H9 (cell line): ENCODE measurements at regions not wholly inside any gene's neighbourhood (a gene's known extent, or its start where the extent isn't known, plus 50 kb on each side); places are given as distances from the start of the nearest gene placed in this dataset.

Experiments used
- DNase-seq: peaks from one replicate; pipeline ENCODE4 v3.0.0-alpha.2; 2017
- H2AFZ ChIP-seq: one replicate; pipeline ENCODE4 v1.6.1; 2013; ENCODE audit warnings: mild to moderate bottlenecking, low read length, control low read depth, moderate library complexity
- H2AK5ac ChIP-seq: 2 replicates; pipeline ENCODE4 v1.6.1; 2013; ENCODE audit warnings: low read length, control low read depth, mixed read lengths; ENCODE audit not compliant: insufficient read length
- H2BK120ac ChIP-seq: one replicate; pipeline ENCODE4 v1.6.1; 2013; ENCODE audit warnings: low read depth, mild to moderate bottlenecking, low read length, control low read depth, inconsistent platforms; ENCODE audit not compliant: poor library complexity, severe bottlenecking
- H2BK12ac ChIP-seq: 2 replicates; pipeline ENCODE4 v1.6.1; 2013; ENCODE audit warnings: low read length, control low read depth, mixed read lengths, low read depth; ENCODE audit not compliant: insufficient read length
- H2BK15ac ChIP-seq: 2 replicates; pipeline ENCODE4 v1.6.1; 2013; ENCODE audit warnings: low read depth, low read length, control low read depth
- H2BK20ac ChIP-seq: one replicate; pipeline ENCODE4 v1.6.1; 2013; ENCODE audit warnings: low read depth, mild to moderate bottlenecking, low read length, control low read depth, inconsistent platforms; ENCODE audit not compliant: poor library complexity, severe bottlenecking
- H2BK5ac ChIP-seq: 2 replicates; pipeline ENCODE4 v1.6.1; 2013; ENCODE audit warnings: low read length, control low read depth, mixed read lengths; ENCODE audit not compliant: insufficient read length
- H3K14ac ChIP-seq: 2 replicates; pipeline ENCODE4 v1.6.1; 2013; ENCODE audit warnings: low read length, control low read depth; ENCODE audit not compliant: insufficient read depth
- H3K18ac ChIP-seq: 2 replicates; pipeline ENCODE4 v1.6.1; 2013; ENCODE audit warnings: low read depth, mild to moderate bottlenecking, mixed read lengths, low read length, control low read depth; ENCODE audit not compliant: insufficient read length
- H3K23ac ChIP-seq: 2 replicates; pipeline ENCODE4 v1.6.1; 2013; ENCODE audit warnings: low read length, control low read depth, mixed read lengths, low read depth; ENCODE audit not compliant: insufficient read length
- H3K23me2 ChIP-seq: 2 replicates; pipeline ENCODE4 v1.6.1; 2013; ENCODE audit warnings: low read depth, mild to moderate bottlenecking, mixed read lengths, low read length, control low read depth; ENCODE audit not compliant: insufficient read length, poor library complexity, severe bottlenecking
- H3K27ac ChIP-seq: 2 replicates; pipeline ENCODE4 v1.5.1; 2013; ENCODE audit warnings: low read length, control low read depth, mixed read lengths, low read depth; ENCODE audit not compliant: insufficient read length
- H3K27me3 ChIP-seq: 2 replicates; pipeline ENCODE4 v1.6.1; 2013; ENCODE audit warnings: low read length, control low read depth, inconsistent platforms; ENCODE audit not compliant: insufficient read depth
- H3K4ac ChIP-seq: 2 replicates; pipeline ENCODE4 v1.6.1; 2013; ENCODE audit warnings: low read depth, mild to moderate bottlenecking, control low read depth, inconsistent platforms, low read length, moderate library complexity
- H3K4me1 ChIP-seq: 2 replicates; pipeline ENCODE4 v1.6.1; 2013; ENCODE audit warnings: low read length, control low read depth, inconsistent platforms; ENCODE audit not compliant: insufficient read depth
- H3K4me2 ChIP-seq: 2 replicates; pipeline ENCODE4 v1.6.1; 2013; ENCODE audit warnings: low read length, control low read depth, mixed read lengths; ENCODE audit not compliant: insufficient read length, insufficient read depth
- H3K56ac ChIP-seq: 2 replicates; pipeline ENCODE4 v1.6.1; 2013; ENCODE audit warnings: low read depth, mild to moderate bottlenecking, mixed read lengths, low read length, control low read depth; ENCODE audit not compliant: insufficient read length
- H3K79me1 ChIP-seq: 2 replicates; pipeline ENCODE4 v1.6.1; 2013; ENCODE audit warnings: low read depth, mild to moderate bottlenecking, moderate library complexity, low read length, control low read depth, inconsistent platforms; ENCODE audit not compliant: insufficient read depth, poor library complexity, severe bottlenecking
- H3K79me2 ChIP-seq: 2 replicates; pipeline ENCODE4 v1.6.1; 2013; ENCODE audit warnings: low read length, control low read depth, inconsistent platforms; ENCODE audit not compliant: insufficient read depth
- H3K9ac ChIP-seq: 2 replicates; pipeline ENCODE4 v1.6.1; 2013; ENCODE audit warnings: low read length, control low read depth, mixed read lengths; ENCODE audit not compliant: insufficient read length; ENCODE audit errors: extremely low read depth
- H3K9me3 ChIP-seq: one replicate; pipeline ENCODE4 v1.6.1; 2013; ENCODE audit warnings: low read depth, low read length, inconsistent platforms; ENCODE audit not compliant: control insufficient read depth
- H3T11ph ChIP-seq: one replicate; pipeline ENCODE4 v1.6.1; 2013; ENCODE audit warnings: mild to moderate bottlenecking, low read length, control low read depth, inconsistent platforms
- H4K20me1 ChIP-seq: one replicate; pipeline ENCODE4 v1.6.1; 2013; ENCODE audit not compliant: control insufficient read depth, insufficient read length, insufficient read depth
- H4K5ac ChIP-seq: 2 replicates; pipeline ENCODE4 v1.6.1; 2013; ENCODE audit warnings: low read depth, mild to moderate bottlenecking, mixed read lengths, low read length, control low read depth; ENCODE audit not compliant: insufficient read length
- H4K8ac ChIP-seq: replicated peaks from 2 replicates; pipeline ENCODE4 v1.6.1; 2013; ENCODE audit warnings: low read length, control low read depth, mixed read lengths, low read depth; ENCODE audit not compliant: insufficient read length
- H4K91ac ChIP-seq: 2 replicates; pipeline ENCODE4 v1.6.1; 2013; ENCODE audit warnings: low read depth, mild to moderate bottlenecking, moderate library complexity, mixed read lengths, low read length, control low read depth; ENCODE audit not compliant: insufficient read length
- H3K27ac Mint-ChIP-seq, 3 experiments: 2 replicates in 2 of 3; 3 replicates in 1 of 3; pipeline ENCODE4 v1.8.0; 2020 to 2021; ENCODE audit warnings: mixed read lengths in 3 of 3, mild to moderate bottlenecking in 1 of 3, moderate library complexity in 1 of 3
- H3K27me3 Mint-ChIP-seq: 2 replicates; pipeline ENCODE4 v1.8.0; 2021; ENCODE audit warnings: low read depth, mild to moderate bottlenecking, moderate library complexity, mixed read lengths
- H3K36me3 Mint-ChIP-seq, 3 experiments: 2 replicates in 2 of 3; 3 replicates in 1 of 3; pipeline ENCODE4 v1.8.0; 2020 to 2021; ENCODE audit warnings: low read depth in 3 of 3, mixed read lengths in 3 of 3; ENCODE audit not compliant: insufficient read depth in 1 of 3
- H3K4me1 Mint-ChIP-seq, 2 experiments: 2 replicates each; pipeline ENCODE4 v1.8.0; 2020; ENCODE audit warnings: mixed read lengths in 2 of 2
- H3K4me3 Mint-ChIP-seq, 2 experiments: 2 replicates in 1 of 2; 3 replicates in 1 of 2; pipeline ENCODE4 v1.8.0; 2020 to 2021; ENCODE audit warnings: mild to moderate bottlenecking in 2 of 2, mixed read lengths in 2 of 2, moderate library complexity in 1 of 2
- H3K9me3 Mint-ChIP-seq, 2 experiments: 2 replicates in 1 of 2; 3 replicates in 1 of 2; pipeline ENCODE4 v1.8.0; 2020; ENCODE audit warnings: mild to moderate bottlenecking in 2 of 2, mixed read lengths in 2 of 2, moderate library complexity in 1 of 2
- CTCF ChIP-seq: fragments of 200-600 bp; sonication (generic); conservative IDR thresholded peaks from 3 replicates; pipeline ENCODE4 v1.8.0; 2021; ENCODE audit warnings: antibody characterized with exemption, mild to moderate bottlenecking

GRCh38 chr12:91493308-91493707 lies 310.7 kb upstream of the DCN start:
- Mint-ChIP-seq H3K9me3 (peaks cover 5 to 6% of the 10 kb centered on the region in 2 experiments; a peak in 3 of 5 replicates), H3K4me1 (no peaks in the 10 kb centered on the region; a peak in 1 of 4 replicates), H3K27me3 (no peaks in the 10 kb centered on the region), H3K36me3 (peaks cover 0 to 7% (median 2%) of the 10 kb centered on the region in 3 experiments; a peak in 2 of 7 replicates), H3K27ac (no peak overlapping the region), H3K4me3 (no peak overlapping the region)
- DNase-seq, result no peak
- no peak overlapping the region for H2AK5ac ChIP-seq
- H3K18ac ChIP-seq, result no peak overlapping the region
- H4K5ac ChIP-seq, result no peak overlapping the region
- H3K79me1 ChIP-seq, result no peaks in the 10 kb centered on the region
- no peak overlapping the region for H3K4me2 ChIP-seq
- H4K91ac ChIP-seq, result no peak overlapping the region
- H4K20me1 ChIP-seq, result no peaks in the 10 kb centered on the region
- H3K79me2 ChIP-seq, result no peaks in the 10 kb centered on the region
- H4K8ac ChIP-seq, result no peak overlapping the region
- no peaks in the 10 kb centered on the region for H3K23me2 ChIP-seq
- H2BK20ac ChIP-seq, result no peak overlapping the region
- TF ChIP-seq CTCF, result no peak
- H2BK120ac ChIP-seq, result no peak overlapping the region
- no peak overlapping the region for H3K56ac ChIP-seq
- no peak overlapping the region for H2BK5ac ChIP-seq
- no peak overlapping the region for H3K27ac ChIP-seq
- H3K4me1 ChIP-seq, result no peaks in the 10 kb centered on the region
- H3K9ac ChIP-seq, result no peak overlapping the region
- H3K27me3 ChIP-seq, result no peaks in the 10 kb centered on the region
- H3K4ac ChIP-seq, result no peak overlapping the region
- no peaks in the 10 kb centered on the region for H3K9me3 ChIP-seq
- H3T11ph ChIP-seq, result no peak overlapping the region
- H2BK12ac ChIP-seq, result no peak overlapping the region
- H3K14ac ChIP-seq, result no peak overlapping the region
- no peak overlapping the region for H3K23ac ChIP-seq
- H2BK15ac ChIP-seq, result no peak overlapping the region
- H2AFZ ChIP-seq, result no peak overlapping the region
